ENCODE measurements at regions not wholly inside any gene's neighbourhood (a gene's known extent, or its start where the extent isn't known, plus 50 kb on each side); places are given as distances from the start of the nearest gene placed in this dataset.

DNA sequence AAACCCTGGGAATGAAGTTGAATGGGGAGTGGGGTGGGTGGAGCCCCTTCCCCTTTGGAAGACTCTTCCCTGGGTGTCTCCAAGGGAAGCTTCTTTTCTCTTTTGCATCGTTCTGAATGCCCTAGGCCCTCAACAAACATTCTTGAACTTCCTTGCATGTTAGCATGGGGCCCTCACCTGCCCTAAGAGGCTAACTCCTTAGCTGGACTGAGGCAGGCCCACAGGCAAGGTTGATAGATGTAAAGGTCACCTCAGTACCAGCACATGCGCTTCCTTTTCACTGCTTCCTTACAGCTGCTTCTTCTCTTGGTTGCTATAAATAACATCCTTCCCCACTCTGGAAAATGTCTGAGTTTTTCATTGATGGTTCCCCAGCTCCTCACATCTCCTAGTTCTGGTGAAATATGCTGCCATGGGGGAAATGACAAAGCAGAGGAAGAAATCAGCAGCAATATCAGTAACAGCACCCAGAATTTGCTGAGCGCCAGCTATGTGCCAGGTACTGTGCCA is 160.6 kb upstream of the FRMD6 start:
- Histone ChIP-seq H3K27ac (ENCODE audit: insufficient read depth, low read depth, low read length) (no peak overlapping the region), H3K79me2 (ENCODE audit: control insufficient read depth, insufficient read depth, low read length) (no peaks in the 10 kb centered on the region), H3K9ac (replicated peaks; ENCODE audit: extremely low read depth, insufficient read depth, low read length) (no peak overlapping the region), H3K4me1 (ENCODE audit: control insufficient read depth, extremely low read depth, insufficient read depth, low read length) (peaks cover 8% of the 10 kb centered on the region), H3K27me3 (ENCODE audit: control insufficient read depth in 2 of 2, insufficient read depth in 2 of 2, low read length in 2 of 2) (no peaks in the 10 kb centered on the region), H2AFZ (ENCODE audit: low read depth, low read length) (no peak overlapping the region), H3K36me3 (ENCODE audit: control insufficient read depth in 2 of 2, extremely low read depth in 1 of 2, insufficient read depth in 2 of 2, low read length in 2 of 2) (no peaks in the 10 kb centered on the region), H4K20me1 (replicated peaks; ENCODE audit: control insufficient read depth, extremely low read depth, insufficient read depth, low read length) (no peaks in the 10 kb centered on the region), H3K4me3 (replicated peaks in 1 of 3; ENCODE audit: insufficient read depth in 1 of 3, low read depth in 1 of 3, low read length in 3 of 3) (no peak overlapping the region), H3K9me3 (replicated peaks; ENCODE audit: control insufficient read depth, insufficient read depth, low read length) (no peaks in the 10 kb centered on the region), H3K9me1 (replicated peaks; ENCODE audit: control insufficient read depth, extremely low read depth, insufficient read depth, low read length) (no peaks in the 10 kb centered on the region), H3K4me2 (ENCODE audit: insufficient read depth, low read length) (no peak overlapping the region)
- CTCF ChIA-PET: interaction anchor here (0.9 to 1.1 kb wide), 2 partner anchors 11 kb away, joined by 3 read pairs; no protein-coding TSS in a partner anchor
- intact Hi-C loops (cut with micrococcal nuclease) (no loop called here), dilution Hi-C loops (cut with MboI; ENCODE audit: extremely low pct_ligation_motif_present, low sequenced_read_pairs) (no loop called here)
- BruUV-seq (replicated peaks): no TSS peak
- POLR2A ChIA-PET: no interaction called here
- peak; percentile 4 for FAIRE-seq
- DNase-seq (ENCODE audit: low read depth, low spot score): no peak
- no peak for TF ChIP-seq JUN (IDR thresholded peaks at IDR 0.05; ENCODE audit: borderline replicate concordance, insufficient read depth, insufficient read length, low read depth)
- TF ChIP-seq, protein P1, sequence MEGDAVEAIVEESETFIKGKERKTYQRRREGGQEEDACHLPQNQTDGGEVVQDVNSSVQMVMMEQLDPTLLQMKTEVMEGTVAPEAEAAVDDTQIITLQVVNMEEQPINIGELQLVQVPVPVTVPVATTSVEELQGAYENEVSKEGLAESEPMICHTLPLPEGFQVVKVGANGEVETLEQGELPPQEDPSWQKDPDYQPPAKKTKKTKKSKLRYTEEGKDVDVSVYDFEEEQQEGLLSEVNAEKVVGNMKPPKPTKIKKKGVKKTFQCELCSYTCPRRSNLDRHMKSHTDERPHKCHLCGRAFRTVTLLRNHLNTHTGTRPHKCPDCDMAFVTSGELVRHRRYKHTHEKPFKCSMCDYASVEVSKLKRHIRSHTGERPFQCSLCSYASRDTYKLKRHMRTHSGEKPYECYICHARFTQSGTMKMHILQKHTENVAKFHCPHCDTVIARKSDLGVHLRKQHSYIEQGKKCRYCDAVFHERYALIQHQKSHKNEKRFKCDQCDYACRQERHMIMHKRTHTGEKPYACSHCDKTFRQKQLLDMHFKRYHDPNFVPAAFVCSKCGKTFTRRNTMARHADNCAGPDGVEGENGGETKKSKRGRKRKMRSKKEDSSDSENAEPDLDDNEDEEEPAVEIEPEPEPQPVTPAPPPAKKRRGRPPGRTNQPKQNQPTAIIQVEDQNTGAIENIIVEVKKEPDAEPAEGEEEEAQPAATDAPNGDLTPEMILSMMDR (IDR thresholded peaks at IDR 0.05; ENCODE audit: extremely low read depth in 1 of 2, insufficient read depth in 1 of 2, low read depth in 1 of 2, low read length in 2 of 2): no peak
- no peak for TF ChIP-seq POLR2A (IDR thresholded peaks at IDR 0.05; ENCODE audit: low read depth, low read length)
- no peak for TF ChIP-seq GATA2 (IDR thresholded peaks at IDR 0.05; ENCODE audit: insufficient read depth, insufficient read length, low read depth, low read length)

GRCh38 chr14:51491776-51492175 is 159.9 kb upstream of the FRMD6 start:
- FAIRE-seq (peak; percentile 21), DNase-seq (ENCODE audit: low read depth, low spot score) (no peak)
- ChIA-PET CTCF (interaction anchor here (1.1 kb wide), 1 partner anchor 11 kb away, joined by 3 read pairs; no protein-coding TSS in a partner anchor), POLR2A (no interaction called here)
- Histone ChIP-seq H3K36me3 (ENCODE audit: control insufficient read depth in 2 of 2, extremely low read depth in 1 of 2, insufficient read depth in 2 of 2, low read length in 2 of 2) (no peaks in the 10 kb centered on the region), H3K79me2 (ENCODE audit: control insufficient read depth, insufficient read depth, low read length) (no peaks in the 10 kb centered on the region), H3K9me1 (replicated peaks; ENCODE audit: control insufficient read depth, extremely low read depth, insufficient read depth, low read length) (no peaks in the 10 kb centered on the region), H3K27me3 (ENCODE audit: control insufficient read depth in 2 of 2, insufficient read depth in 2 of 2, low read length in 2 of 2) (no peaks in the 10 kb centered on the region), H3K27ac (ENCODE audit: insufficient read depth, low read depth, low read length) (no peak overlapping the region), H2AFZ (ENCODE audit: low read depth, low read length) (peak overlapping the region; percentile 54), H3K9ac (replicated peaks; ENCODE audit: extremely low read depth, insufficient read depth, low read length) (no peak overlapping the region), H3K4me1 (ENCODE audit: control insufficient read depth, extremely low read depth, insufficient read depth, low read length) (peaks cover 8% of the 10 kb centered on the region), H4K20me1 (replicated peaks; ENCODE audit: control insufficient read depth, extremely low read depth, insufficient read depth, low read length) (no peaks in the 10 kb centered on the region), H3K4me2 (ENCODE audit: insufficient read depth, low read length) (no peak overlapping the region), H3K9me3 (replicated peaks; ENCODE audit: control insufficient read depth, insufficient read depth, low read length) (no peaks in the 10 kb centered on the region), H3K4me3 (replicated peaks in 1 of 3; ENCODE audit: insufficient read depth in 1 of 3, low read depth in 1 of 3, low read length in 3 of 3) (no peak overlapping the region)
- dilution Hi-C loops (cut with MboI; ENCODE audit: extremely low pct_ligation_motif_present, low sequenced_read_pairs): no loop called here
- intact Hi-C loops (cut with micrococcal nuclease): no loop called here
- no TSS peak for BruUV-seq (replicated peaks)
- no peak for TF ChIP-seq MAX (IDR thresholded peaks at IDR 0.05; ENCODE audit: insufficient read depth, insufficient read length)

All from endothelial cell of umbilical vein (primary cell).